ENCODE measurements at regions not wholly inside any gene's neighbourhood (a gene's known extent, or its start where the extent isn't known, plus 50 kb on each side); places are given as distances from the start of the nearest gene placed in this dataset.

DNA sequence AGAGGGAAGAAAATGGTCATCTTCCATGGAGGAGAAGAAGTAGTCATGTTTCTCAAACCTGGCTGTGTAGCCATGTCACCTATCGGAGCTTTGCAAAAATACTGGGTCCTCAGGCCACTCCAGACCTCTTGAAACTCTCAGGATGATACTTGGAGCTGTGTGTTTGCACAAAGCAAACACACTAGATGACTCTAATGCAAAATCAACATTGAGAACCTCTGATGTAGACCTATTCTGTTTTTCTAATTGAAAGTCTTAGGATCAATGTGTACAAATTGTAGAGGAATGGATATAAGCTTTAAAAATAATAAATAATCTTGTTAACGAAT is 444.3 kb downstream of the RND3 start:
- TF ChIP-seq YY1 (IDR thresholded peaks at IDR 0.05; ENCODE audit: insufficient read depth, insufficient read length) = no peak
- no peak for TF ChIP-seq SUZ12 (IDR thresholded peaks at IDR 0.05; ENCODE audit: extremely low read depth, insufficient read depth, insufficient read length)
- no peak for TF ChIP-seq ZNF274 (IDR thresholded peaks at IDR 0.05; ENCODE audit: low read depth, low read length)

DNA sequence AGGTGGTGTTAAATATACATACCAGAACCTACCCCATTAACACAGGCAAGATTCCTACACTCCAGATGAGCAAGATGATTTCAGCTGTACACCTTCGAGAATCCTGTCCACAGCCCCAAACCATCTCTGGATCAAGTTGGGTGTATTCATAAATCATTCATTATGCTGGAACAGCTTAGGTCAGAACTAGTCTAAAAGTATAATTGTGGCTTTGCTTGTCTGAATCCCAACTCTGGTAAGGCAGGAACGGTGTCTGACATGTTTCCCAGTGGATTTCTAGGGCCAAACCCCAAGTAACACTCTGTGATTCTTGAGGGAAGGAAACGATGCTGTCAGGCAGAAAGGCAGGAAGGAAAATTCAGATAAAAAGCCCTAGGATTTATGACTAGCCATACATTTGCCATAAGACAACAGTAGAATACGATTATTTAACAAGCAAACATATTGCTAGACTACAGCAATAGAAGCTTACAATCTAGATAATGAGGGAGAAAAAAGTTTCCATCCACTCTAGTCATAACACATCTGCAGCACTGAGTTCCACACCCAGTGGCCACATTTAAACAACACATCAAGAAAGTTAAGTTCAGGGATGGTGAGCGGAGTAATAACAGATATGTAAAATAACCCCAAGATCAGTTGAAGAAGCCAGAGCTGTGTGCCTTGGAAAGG is 444.8 kb downstream of the RND3 start:
- Histone ChIP-seq H3K4me3 (ENCODE audit: insufficient read length, low read depth) (no peak overlapping the region), H3K9me3 (ENCODE audit: insufficient read depth, low read length) (no peaks in the 10 kb centered on the region), H3K9ac (ENCODE audit: insufficient read length, low read depth) (no peak overlapping the region), H3K4me1 (ENCODE audit: insufficient read depth, insufficient read length) (no peaks in the 10 kb centered on the region), H3K36me3 (ENCODE audit: insufficient read depth, insufficient read length, low read length) (no peaks in the 10 kb centered on the region), H3K27me3 (ENCODE audit: insufficient read depth, insufficient read length) (no peaks in the 10 kb centered on the region)
- no peak for DNase-seq (ENCODE audit: low read depth, low spot score)
- TF ChIP-seq YY1 (IDR thresholded peaks at IDR 0.05; ENCODE audit: insufficient read depth, insufficient read length) (no peak), SUZ12 (IDR thresholded peaks at IDR 0.05; ENCODE audit: extremely low read depth, insufficient read depth, insufficient read length) (no peak), ZNF274 (IDR thresholded peaks at IDR 0.05; ENCODE audit: low read depth, low read length) (no peak)

More for the DNA sequence above, 444.3 kb downstream of the RND3 start:
- H3K4me3 ChIP-seq (ENCODE audit: insufficient read length, low read depth) = no peak overlapping the region
- no peaks in the 10 kb centered on the region for H3K36me3 ChIP-seq (ENCODE audit: insufficient read depth, insufficient read length, low read length)
- no peaks in the 10 kb centered on the region for H3K4me1 ChIP-seq (ENCODE audit: insufficient read depth, insufficient read length)
- H3K9ac ChIP-seq (ENCODE audit: insufficient read length, low read depth) = no peak overlapping the region
- no peaks in the 10 kb centered on the region for H3K27me3 ChIP-seq (ENCODE audit: insufficient read depth, insufficient read length)
- DNase-seq (ENCODE audit: low read depth, low spot score) = no peak
- no peaks in the 10 kb centered on the region for H3K9me3 ChIP-seq (ENCODE audit: insufficient read depth, low read length)

DNA sequence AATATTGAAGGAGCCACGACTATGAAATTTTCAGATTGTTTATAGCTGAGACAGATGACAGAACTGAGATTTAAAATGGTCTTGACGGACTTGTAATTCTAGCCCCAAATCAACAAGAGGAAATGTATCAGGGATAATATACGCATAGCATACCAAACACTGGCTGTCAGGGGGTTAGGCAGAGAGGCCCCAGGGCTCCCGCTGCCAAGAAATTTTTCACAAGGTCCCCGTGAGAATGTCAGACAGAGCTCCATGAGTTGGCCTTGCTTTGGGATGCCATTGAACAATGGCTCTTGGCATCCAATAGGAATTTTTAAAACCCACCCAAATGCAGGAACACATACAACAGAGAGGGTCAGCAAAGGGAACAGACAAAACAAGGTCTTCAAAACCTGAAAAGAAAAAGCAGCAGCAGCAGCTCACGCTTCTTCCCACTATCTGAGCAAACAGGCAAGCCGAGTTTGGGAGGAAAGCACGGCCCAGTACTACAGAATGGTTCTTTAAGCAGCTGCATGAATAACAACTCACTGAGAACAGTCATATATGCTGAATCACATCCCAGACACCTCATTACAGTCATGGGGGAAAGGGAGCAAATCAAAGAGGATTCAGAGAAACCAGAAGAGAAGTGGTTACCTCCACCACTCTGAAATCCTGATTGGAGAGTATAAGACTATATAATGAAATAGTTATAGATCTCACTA is 445.6 kb downstream of the RND3 start:
- no peak for DNase-seq (ENCODE audit: low read depth, low spot score)
- Histone ChIP-seq H3K4me1 (ENCODE audit: insufficient read depth, insufficient read length) (no peaks in the 10 kb centered on the region), H3K9ac (ENCODE audit: insufficient read length, low read depth) (no peak overlapping the region), H3K36me3 (ENCODE audit: insufficient read depth, insufficient read length, low read length) (no peaks in the 10 kb centered on the region), H3K27me3 (ENCODE audit: insufficient read depth, insufficient read length) (no peaks in the 10 kb centered on the region), H3K9me3 (ENCODE audit: insufficient read depth, low read length) (no peaks in the 10 kb centered on the region), H3K4me3 (ENCODE audit: insufficient read length, low read depth) (no peak overlapping the region)
- TF ChIP-seq SUZ12 (IDR thresholded peaks at IDR 0.05; ENCODE audit: extremely low read depth, insufficient read depth, insufficient read length) = no peak
- TF ChIP-seq YY1 (IDR thresholded peaks at IDR 0.05; ENCODE audit: insufficient read depth, insufficient read length) = no peak
- TF ChIP-seq ZNF274 (IDR thresholded peaks at IDR 0.05; ENCODE audit: low read depth, low read length) = no peak

GRCh38 chr2:150036622-150037021 is 449.0 kb upstream of the MMADHC start:
- Histone ChIP-seq H3K36me3 (ENCODE audit: insufficient read depth, insufficient read length, low read length) (no peaks in the 10 kb centered on the region), H3K9ac (ENCODE audit: insufficient read length, low read depth) (no peak overlapping the region), H3K4me3 (ENCODE audit: insufficient read length, low read depth) (no peak overlapping the region), H3K4me1 (ENCODE audit: insufficient read depth, insufficient read length) (no peaks in the 10 kb centered on the region), H3K27me3 (ENCODE audit: insufficient read depth, insufficient read length) (no peaks in the 10 kb centered on the region), H3K9me3 (ENCODE audit: insufficient read depth, low read length) (no peaks in the 10 kb centered on the region)
- no peak for DNase-seq (ENCODE audit: low read depth, low spot score)
- TF ChIP-seq YY1 (IDR thresholded peaks at IDR 0.05; ENCODE audit: insufficient read depth, insufficient read length) (no peak), SUZ12 (IDR thresholded peaks at IDR 0.05; ENCODE audit: extremely low read depth, insufficient read depth, insufficient read length) (no peak), ZNF274 (IDR thresholded peaks at IDR 0.05; ENCODE audit: low read depth, low read length) (no peak)

DNA sequence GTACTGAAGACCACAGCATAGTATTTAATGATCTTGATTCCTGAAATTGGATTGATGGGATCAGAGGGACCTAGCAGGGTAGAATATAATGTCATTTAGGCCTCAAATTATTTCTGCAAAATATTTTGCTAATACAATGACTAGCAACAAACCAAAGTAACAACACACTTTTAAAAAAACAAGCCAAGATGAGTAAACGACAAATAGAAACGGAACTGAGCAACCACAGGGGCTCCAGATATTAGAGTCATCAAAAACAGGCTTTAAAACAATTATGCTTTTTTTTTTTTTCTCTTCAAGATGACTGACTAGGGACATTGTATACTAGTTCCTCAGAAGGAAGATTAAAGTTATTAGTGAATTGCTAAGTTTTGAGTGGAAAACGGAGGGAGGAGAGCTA is 447.1 kb upstream of the MMADHC start:
- H3K9me3 ChIP-seq (ENCODE audit: insufficient read depth, low read length) = no peaks in the 10 kb centered on the region
- H3K27me3 ChIP-seq (ENCODE audit: insufficient read depth, insufficient read length) = no peaks in the 10 kb centered on the region
- TF ChIP-seq SUZ12 (IDR thresholded peaks at IDR 0.05; ENCODE audit: extremely low read depth, insufficient read depth, insufficient read length) = no peak
- no peak for TF ChIP-seq YY1 (IDR thresholded peaks at IDR 0.05; ENCODE audit: insufficient read depth, insufficient read length)
- no peak for TF ChIP-seq ZNF274 (IDR thresholded peaks at IDR 0.05; ENCODE audit: low read depth, low read length)
- no peaks in the 10 kb centered on the region for H3K36me3 ChIP-seq (ENCODE audit: insufficient read depth, insufficient read length, low read length)
- no peak overlapping the region for H3K4me3 ChIP-seq (ENCODE audit: insufficient read length, low read depth)
- DNase-seq (ENCODE audit: low read depth, low spot score) = no peak
- H3K4me1 ChIP-seq (ENCODE audit: insufficient read depth, insufficient read length) = no peaks in the 10 kb centered on the region
- H3K9ac ChIP-seq (ENCODE audit: insufficient read length, low read depth) = no peak overlapping the region

GRCh38 chr2:150030436-150031190 is 443.0 kb upstream of the MMADHC start:
- Histone ChIP-seq H3K36me3 (ENCODE audit: insufficient read depth, insufficient read length, low read length) (no peaks in the 10 kb centered on the region), H3K9me3 (ENCODE audit: insufficient read depth, low read length) (no peaks in the 10 kb centered on the region), H3K4me1 (ENCODE audit: insufficient read depth, insufficient read length) (no peaks in the 10 kb centered on the region), H3K27me3 (ENCODE audit: insufficient read depth, insufficient read length) (no peaks in the 10 kb centered on the region), H3K4me3 (ENCODE audit: insufficient read length, low read depth) (no peak overlapping the region), H3K9ac (ENCODE audit: insufficient read length, low read depth) (no peak overlapping the region)
- TF ChIP-seq YY1 (IDR thresholded peaks at IDR 0.05; ENCODE audit: insufficient read depth, insufficient read length) (no peak), SUZ12 (IDR thresholded peaks at IDR 0.05; ENCODE audit: extremely low read depth, insufficient read depth, insufficient read length) (no peak), ZNF274 (IDR thresholded peaks at IDR 0.05; ENCODE audit: low read depth, low read length) (no peak)
- DNase-seq (ENCODE audit: low read depth, low spot score) = no peak

GRCh38 chr2:150028322-150028721 is 440.7 kb upstream of the MMADHC start:
- no peaks in the 10 kb centered on the region for H3K9me3 ChIP-seq (ENCODE audit: insufficient read depth, low read length)
- H3K27me3 ChIP-seq (ENCODE audit: insufficient read depth, insufficient read length) = no peaks in the 10 kb centered on the region
- H3K9ac ChIP-seq (ENCODE audit: insufficient read length, low read depth) = no peak overlapping the region
- no peak overlapping the region for H3K4me3 ChIP-seq (ENCODE audit: insufficient read length, low read depth)
- no peaks in the 10 kb centered on the region for H3K4me1 ChIP-seq (ENCODE audit: insufficient read depth, insufficient read length)
- no peaks in the 10 kb centered on the region for H3K36me3 ChIP-seq (ENCODE audit: insufficient read depth, insufficient read length, low read length)
- TF ChIP-seq YY1 (IDR thresholded peaks at IDR 0.05; ENCODE audit: insufficient read depth, insufficient read length) = no peak
- TF ChIP-seq SUZ12 (IDR thresholded peaks at IDR 0.05; ENCODE audit: extremely low read depth, insufficient read depth, insufficient read length) = no peak
- TF ChIP-seq ZNF274 (IDR thresholded peaks at IDR 0.05; ENCODE audit: low read depth, low read length) = no peak
- no peak for DNase-seq (ENCODE audit: low read depth, low spot score)
